ENCODE measurements at regions not wholly inside any gene's neighbourhood (a gene's known extent, or its start where the extent isn't known, plus 50 kb on each side); places are given as distances from the start of the nearest gene placed in this dataset.

DNA sequence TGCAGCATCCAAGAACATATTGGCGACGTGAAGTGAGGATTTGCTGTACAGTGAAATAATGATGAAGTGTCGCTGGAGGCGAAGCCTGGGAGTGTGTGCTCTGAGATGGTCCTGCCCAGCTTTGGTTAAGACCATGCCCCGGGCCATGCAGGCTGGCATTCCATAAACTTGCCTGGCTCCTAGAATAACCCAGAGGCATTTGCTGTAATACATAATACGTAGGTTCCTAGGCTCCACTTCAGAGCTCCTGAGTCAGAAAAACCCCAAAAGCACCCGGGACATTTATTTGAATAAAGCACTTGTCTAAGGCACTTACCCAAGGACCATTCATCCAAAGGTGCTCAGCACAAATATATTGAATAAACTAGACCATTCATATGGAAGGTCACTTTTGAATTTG is 279.3 kb downstream of the ABCC12 start:
- TF ChIP-seq, protein P1, sequence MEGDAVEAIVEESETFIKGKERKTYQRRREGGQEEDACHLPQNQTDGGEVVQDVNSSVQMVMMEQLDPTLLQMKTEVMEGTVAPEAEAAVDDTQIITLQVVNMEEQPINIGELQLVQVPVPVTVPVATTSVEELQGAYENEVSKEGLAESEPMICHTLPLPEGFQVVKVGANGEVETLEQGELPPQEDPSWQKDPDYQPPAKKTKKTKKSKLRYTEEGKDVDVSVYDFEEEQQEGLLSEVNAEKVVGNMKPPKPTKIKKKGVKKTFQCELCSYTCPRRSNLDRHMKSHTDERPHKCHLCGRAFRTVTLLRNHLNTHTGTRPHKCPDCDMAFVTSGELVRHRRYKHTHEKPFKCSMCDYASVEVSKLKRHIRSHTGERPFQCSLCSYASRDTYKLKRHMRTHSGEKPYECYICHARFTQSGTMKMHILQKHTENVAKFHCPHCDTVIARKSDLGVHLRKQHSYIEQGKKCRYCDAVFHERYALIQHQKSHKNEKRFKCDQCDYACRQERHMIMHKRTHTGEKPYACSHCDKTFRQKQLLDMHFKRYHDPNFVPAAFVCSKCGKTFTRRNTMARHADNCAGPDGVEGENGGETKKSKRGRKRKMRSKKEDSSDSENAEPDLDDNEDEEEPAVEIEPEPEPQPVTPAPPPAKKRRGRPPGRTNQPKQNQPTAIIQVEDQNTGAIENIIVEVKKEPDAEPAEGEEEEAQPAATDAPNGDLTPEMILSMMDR (IDR thresholded peaks at IDR 0.05; ENCODE audit: insufficient read depth, low read length): no peak
- TF ChIP-seq, protein P2, sequence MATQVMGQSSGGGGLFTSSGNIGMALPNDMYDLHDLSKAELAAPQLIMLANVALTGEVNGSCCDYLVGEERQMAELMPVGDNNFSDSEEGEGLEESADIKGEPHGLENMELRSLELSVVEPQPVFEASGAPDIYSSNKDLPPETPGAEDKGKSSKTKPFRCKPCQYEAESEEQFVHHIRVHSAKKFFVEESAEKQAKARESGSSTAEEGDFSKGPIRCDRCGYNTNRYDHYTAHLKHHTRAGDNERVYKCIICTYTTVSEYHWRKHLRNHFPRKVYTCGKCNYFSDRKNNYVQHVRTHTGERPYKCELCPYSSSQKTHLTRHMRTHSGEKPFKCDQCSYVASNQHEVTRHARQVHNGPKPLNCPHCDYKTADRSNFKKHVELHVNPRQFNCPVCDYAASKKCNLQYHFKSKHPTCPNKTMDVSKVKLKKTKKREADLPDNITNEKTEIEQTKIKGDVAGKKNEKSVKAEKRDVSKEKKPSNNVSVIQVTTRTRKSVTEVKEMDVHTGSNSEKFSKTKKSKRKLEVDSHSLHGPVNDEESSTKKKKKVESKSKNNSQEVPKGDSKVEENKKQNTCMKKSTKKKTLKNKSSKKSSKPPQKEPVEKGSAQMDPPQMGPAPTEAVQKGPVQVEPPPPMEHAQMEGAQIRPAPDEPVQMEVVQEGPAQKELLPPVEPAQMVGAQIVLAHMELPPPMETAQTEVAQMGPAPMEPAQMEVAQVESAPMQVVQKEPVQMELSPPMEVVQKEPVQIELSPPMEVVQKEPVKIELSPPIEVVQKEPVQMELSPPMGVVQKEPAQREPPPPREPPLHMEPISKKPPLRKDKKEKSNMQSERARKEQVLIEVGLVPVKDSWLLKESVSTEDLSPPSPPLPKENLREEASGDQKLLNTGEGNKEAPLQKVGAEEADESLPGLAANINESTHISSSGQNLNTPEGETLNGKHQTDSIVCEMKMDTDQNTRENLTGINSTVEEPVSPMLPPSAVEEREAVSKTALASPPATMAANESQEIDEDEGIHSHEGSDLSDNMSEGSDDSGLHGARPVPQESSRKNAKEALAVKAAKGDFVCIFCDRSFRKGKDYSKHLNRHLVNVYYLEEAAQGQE (IDR thresholded peaks at IDR 0.05; ENCODE audit: insufficient replicate concordance, low read depth): no peak
